ENCODE measurements at regions not wholly inside any gene's neighbourhood (a gene's known extent, or its start where the extent isn't known, plus 50 kb on each side); places are given as distances from the start of the nearest gene placed in this dataset.

DNA sequence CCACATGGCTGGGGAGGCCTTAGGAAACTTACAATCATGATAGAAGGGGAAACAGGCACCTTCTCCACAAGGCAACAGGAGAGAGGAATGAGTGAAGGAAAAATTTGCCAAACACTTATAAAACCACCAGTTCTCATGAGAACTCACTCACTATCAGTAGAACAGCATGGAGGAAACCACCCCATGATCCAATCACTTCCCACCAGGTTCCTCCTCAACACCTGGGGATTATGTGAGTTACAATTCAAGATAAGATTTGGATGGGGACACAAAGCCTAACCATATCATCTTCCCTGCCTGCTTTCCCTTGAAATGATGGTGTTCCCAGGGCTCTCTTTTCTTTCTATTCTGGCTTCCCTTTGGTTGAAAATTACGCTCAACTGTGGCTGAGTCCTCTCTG, 262.7 kb upstream of the HABP2 start:
- no peak for DNase-seq
- TF ChIP-seq, protein P1, sequence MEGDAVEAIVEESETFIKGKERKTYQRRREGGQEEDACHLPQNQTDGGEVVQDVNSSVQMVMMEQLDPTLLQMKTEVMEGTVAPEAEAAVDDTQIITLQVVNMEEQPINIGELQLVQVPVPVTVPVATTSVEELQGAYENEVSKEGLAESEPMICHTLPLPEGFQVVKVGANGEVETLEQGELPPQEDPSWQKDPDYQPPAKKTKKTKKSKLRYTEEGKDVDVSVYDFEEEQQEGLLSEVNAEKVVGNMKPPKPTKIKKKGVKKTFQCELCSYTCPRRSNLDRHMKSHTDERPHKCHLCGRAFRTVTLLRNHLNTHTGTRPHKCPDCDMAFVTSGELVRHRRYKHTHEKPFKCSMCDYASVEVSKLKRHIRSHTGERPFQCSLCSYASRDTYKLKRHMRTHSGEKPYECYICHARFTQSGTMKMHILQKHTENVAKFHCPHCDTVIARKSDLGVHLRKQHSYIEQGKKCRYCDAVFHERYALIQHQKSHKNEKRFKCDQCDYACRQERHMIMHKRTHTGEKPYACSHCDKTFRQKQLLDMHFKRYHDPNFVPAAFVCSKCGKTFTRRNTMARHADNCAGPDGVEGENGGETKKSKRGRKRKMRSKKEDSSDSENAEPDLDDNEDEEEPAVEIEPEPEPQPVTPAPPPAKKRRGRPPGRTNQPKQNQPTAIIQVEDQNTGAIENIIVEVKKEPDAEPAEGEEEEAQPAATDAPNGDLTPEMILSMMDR (IDR thresholded peaks at IDR 0.05) = no peak

DNA sequence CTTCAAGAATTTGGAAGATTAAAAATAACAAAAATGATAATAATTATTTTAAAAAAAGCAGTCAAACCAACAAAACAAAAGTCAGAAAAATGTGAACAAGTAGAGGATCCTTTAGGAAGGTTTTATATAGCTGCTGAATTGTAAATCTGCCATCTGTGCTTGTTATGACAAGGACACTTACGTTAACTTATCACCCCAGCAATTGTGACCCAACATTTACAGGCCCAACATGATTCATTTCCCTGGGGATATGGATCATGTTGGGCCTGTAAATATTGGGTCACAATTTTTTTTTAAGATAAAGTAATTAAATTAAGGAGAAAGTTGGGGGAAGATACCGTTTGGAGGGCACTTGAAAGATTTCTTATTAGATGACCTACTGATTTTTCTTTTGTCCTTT, 261.4 kb upstream of the HABP2 start:
- Mint-ChIP-seq H3K4me3 (no peak overlapping the region), H3K27me3 (no peaks in the 10 kb centered on the region), H3K4me1 (ENCODE audit: low read depth) (no peaks in the 10 kb centered on the region), H3K27ac (no peak overlapping the region), H3K36me3 (ENCODE audit: low read depth) (no peaks in the 10 kb centered on the region), H3K9me3 (no peaks in the 10 kb centered on the region)
- TF ChIP-seq, protein P1 (IDR thresholded peaks at IDR 0.05) = no peak
- DNase-seq = no peak
- ATAC-seq = no peak
- ChIA-PET POLR2A (interaction anchor here (0.6 kb wide), 1 partner anchor 27 kb away, joined by 4 read pairs; no protein-coding TSS in a partner anchor), CTCF (no interaction called here)
- intact Hi-C loops (cut with micrococcal nuclease) = no loop called here

More for the DNA sequence above, 262.7 kb upstream of the HABP2 start:
- Mint-ChIP-seq H3K4me1 (ENCODE audit: low read depth) (no peaks in the 10 kb centered on the region), H3K4me3 (no peak overlapping the region), H3K36me3 (ENCODE audit: low read depth) (no peaks in the 10 kb centered on the region), H3K27ac (no peak overlapping the region), H3K27me3 (no peaks in the 10 kb centered on the region), H3K9me3 (no peaks in the 10 kb centered on the region)
- ATAC-seq = no peak
- ChIA-PET CTCF (no interaction called here), POLR2A (no interaction called here)
- intact Hi-C loops (cut with micrococcal nuclease) = no loop called here

GRCh38 chr10:113292086-113292485, 260.8 kb upstream of the HABP2 start:
- no peak for DNase-seq
- ChIA-PET POLR2A (interaction anchor here (0.6 kb wide), 1 partner anchor 28 kb away, joined by 4 read pairs; no protein-coding TSS in a partner anchor), CTCF (no interaction called here)
- TF ChIP-seq, protein P1 (IDR thresholded peaks at IDR 0.05) = no peak
- no peaks in the 10 kb centered on the region for H3K9me3 Mint-ChIP-seq
- ATAC-seq = no peak
- no peaks in the 10 kb centered on the region for H3K4me1 Mint-ChIP-seq (ENCODE audit: low read depth)
- peaks cover under 1% of the 10 kb centered on the region for H3K27me3 Mint-ChIP-seq
- intact Hi-C loops (cut with micrococcal nuclease) = no loop called here
- no peak overlapping the region for H3K27ac Mint-ChIP-seq
- H3K4me3 Mint-ChIP-seq = no peak overlapping the region
- H3K36me3 Mint-ChIP-seq (ENCODE audit: low read depth) = no peaks in the 10 kb centered on the region

DNA sequence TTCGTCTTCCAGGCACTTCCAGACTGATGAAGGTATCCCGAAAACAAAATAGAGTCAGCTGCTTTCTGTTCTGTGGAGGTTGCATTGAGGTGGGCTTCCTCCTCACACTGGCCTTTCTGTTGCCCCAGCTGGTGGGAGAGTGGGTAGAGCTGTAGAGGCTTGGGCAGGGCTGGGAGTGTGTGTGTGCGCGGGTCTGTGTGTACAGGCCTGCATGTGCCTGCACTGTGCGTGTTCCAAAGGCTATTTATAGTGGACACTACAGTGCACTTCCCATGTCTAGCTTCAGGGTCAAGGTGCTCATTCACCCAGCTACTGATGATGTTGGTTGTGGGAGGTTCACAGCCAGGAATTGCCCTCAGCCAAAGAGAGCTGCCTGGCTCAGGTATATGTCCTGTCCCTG, 260.1 kb upstream of the HABP2 start:
- TF ChIP-seq, protein P1 (IDR thresholded peaks at IDR 0.05) = no peak
- Mint-ChIP-seq H3K36me3 (ENCODE audit: low read depth) (no peaks in the 10 kb centered on the region), H3K9me3 (no peaks in the 10 kb centered on the region), H3K27me3 (peaks cover 3% of the 10 kb centered on the region), H3K27ac (no peak overlapping the region), H3K4me1 (ENCODE audit: low read depth) (no peaks in the 10 kb centered on the region), H3K4me3 (no peak overlapping the region)
- ATAC-seq (no peak), DNase-seq (no peak)
- CTCF ChIA-PET = no interaction called here
- POLR2A ChIA-PET = no interaction called here
- intact Hi-C loops (cut with micrococcal nuclease) = no loop called here

- Mint-ChIP-seq H3K27ac (no peak overlapping the region), H3K4me1 (ENCODE audit: low read depth) (no peaks in the 10 kb centered on the region), H3K9me3 (no peaks in the 10 kb centered on the region), H3K36me3 (ENCODE audit: low read depth) (no peaks in the 10 kb centered on the region), H3K4me3 (no peak overlapping the region), H3K27me3 (peaks cover 4% of the 10 kb centered on the region)
- intact Hi-C loops (cut with micrococcal nuclease) = no loop called here
- TF ChIP-seq, protein P1 (IDR thresholded peaks at IDR 0.05) = no peak
- ATAC-seq = no peak
- no peak for DNase-seq
- CTCF ChIA-PET = no interaction called here
- POLR2A ChIA-PET = no interaction called here
These were observed 259.7 kb upstream of the HABP2 start for GRCh38 chr10:113293167-113293566.

Data from activated CD8-positive, alpha-beta T cell treated with anti-CD3 and anti-CD28 coated beads for 36 hours (primary cell).